GM12878 (cell line): ENCODE measurements at regions not wholly inside any gene's neighbourhood (a gene's known extent, or its start where the extent isn't known, plus 50 kb on each side); places are given as distances from the start of the nearest gene placed in this dataset.

Source experiments
- ATAC-seq: fragments of 200-7000 bp; cut with Tn5 transposase; 3 replicates; pipeline ENCODE4 v1.9.1; 2020; ENCODE audit warnings: mild to moderate bottlenecking, moderate library complexity
- BruUV-seq: library from RNA; stranded (reverse); fragments of 400-500 nt; replicated peaks from 2 replicates; lab custom pipeline; 2021; lab: Mats Ljungman, UMichigan
- CTCF ChIA-PET: fragments of 300-600 bp; sonication (Branson Sonifier 250); formaldehyde crosslinking; extraction: SDS; loops from one replicate; lab custom pipeline; 2021; ENCODE audit warnings: inconsistent platforms; lab: Yijun Ruan, JAX
- POLR2A ChIA-PET: fragments of 350-600 bp; formaldehyde crosslinking; extraction: SDS; loops from one replicate; lab custom pipeline; 2021; ENCODE audit warnings: inconsistent platforms; lab: Charles Lee
- RAD21 ChIA-PET: fragments of 300-600 bp; sonication (Branson Sonifier 250); formaldehyde crosslinking; loops from one replicate; lab custom pipeline; 2023; ENCODE audit warnings: antibody characterized with exemption; ENCODE audit not compliant: unreplicated experiment; lab: Charles Lee
- SMC1A ChIA-PET: fragments of 300-600 bp; sonication (Branson Sonifier 250); formaldehyde crosslinking; loops from one replicate; lab custom pipeline; 2023; ENCODE audit not compliant: unreplicated experiment, uncharacterized antibody; lab: Charles Lee
- DNase-seq: peaks from one replicate; pipeline ENCODE4 v3.0.0-alpha.2; 2011; ENCODE audit warnings: low read depth, low spot score
- FAIRE-seq: peaks from 3 replicates; lab custom pipeline; 2011; peaks lifted over from hg19 to GRCh38; lab: Jason Lieb, UNC
- H2AFZ ChIP-seq: 2 replicates; pipeline ENCODE4 v1.6.0; 2011; ENCODE audit warnings: low read depth, low read length, control low read depth; ENCODE audit not compliant: control insufficient read depth
- H3K27ac ChIP-seq: 2 replicates; pipeline ENCODE4 v1.5.1; 2011; ENCODE audit warnings: control low read depth; ENCODE audit not compliant: control insufficient read depth, insufficient read depth
- H3K27me3 ChIP-seq, 2 experiments: replicated peaks in 1 of 2; 2 replicates each; pipeline versions ENCODE4 v1.6.0 to v1.6.1; 2011; ENCODE audit warnings: low read length in 1 of 2; ENCODE audit not compliant: control insufficient read depth in 2 of 2, insufficient read depth in 2 of 2
- H3K36me3 ChIP-seq, 2 experiments: 2 replicates each; pipeline ENCODE4 v1.5.1; 2011; ENCODE audit warnings: low read length in 1 of 2; ENCODE audit not compliant: control insufficient read depth in 2 of 2, insufficient read depth in 2 of 2
- H3K4me1 ChIP-seq: 2 replicates; pipeline ENCODE4 v1.6.1; 2011; ENCODE audit warnings: mild to moderate bottlenecking, low read length, moderate library complexity, mixed read lengths; ENCODE audit not compliant: control insufficient read depth, insufficient read depth
- H3K4me2 ChIP-seq: 2 replicates; pipeline ENCODE4 v1.6.0; 2011; ENCODE audit warnings: control low read depth; ENCODE audit not compliant: control insufficient read depth, insufficient read depth
- H3K4me3 ChIP-seq: fragments of 200-600 bp; sonication (generic); 2 replicates; pipeline ENCODE4 v1.5.1; 2016
- H3K79me2 ChIP-seq: 2 replicates; pipeline ENCODE4 v1.6.0; 2011; ENCODE audit warnings: low read length; ENCODE audit not compliant: control insufficient read depth, insufficient read depth
- H3K9ac ChIP-seq: 2 replicates; pipeline ENCODE4 v1.8.0; 2011; ENCODE audit warnings: low read length, control low read depth, mixed read lengths; ENCODE audit not compliant: control insufficient read depth, insufficient read depth
- H3K9me3 ChIP-seq: replicated peaks from 3 replicates; pipeline ENCODE4 v1.5.1; 2011; ENCODE audit warnings: mild to moderate bottlenecking, low read length; ENCODE audit not compliant: control insufficient read depth, insufficient read depth
- H4K20me1 ChIP-seq: 2 replicates; pipeline ENCODE4 v1.6.0; 2011; ENCODE audit not compliant: control insufficient read depth, insufficient read depth
- BCL11A ChIP-seq: IDR thresholded peaks from 2 replicates; pipeline ENCODE4 v1.6.1; 2011; ENCODE audit warnings: low read depth, low read length
- CHD2 ChIP-seq: IDR thresholded peaks from 2 replicates; pipeline ENCODE4 v1.6.1; 2011; ENCODE audit warnings: low read depth, low read length, improper control_type of control experiment, borderline replicate concordance
- CREM ChIP-seq: IDR thresholded peaks from 2 replicates; pipeline ENCODE4 v1.6.1; 2014; ENCODE audit warnings: antibody characterized with exemption, low read depth
- JUND ChIP-seq: IDR thresholded peaks from 2 replicates; pipeline ENCODE4 v1.6.1; 2012; ENCODE audit warnings: low read depth, mild to moderate bottlenecking, low read length, improper control_type of control experiment, moderate library complexity
- KDM1A ChIP-seq: fragments of 200-600 bp; sonication (generic); IDR thresholded peaks from 2 replicates; pipeline ENCODE4 v1.6.1; 2016; ENCODE audit warnings: borderline replicate concordance
- LARP7 ChIP-seq: fragments of 450-650 bp; IDR thresholded peaks from 2 replicates; pipeline ENCODE4 v1.6.1; 2017; ENCODE audit warnings: mild to moderate bottlenecking
- PML ChIP-seq: IDR thresholded peaks from 2 replicates; pipeline ENCODE4 v1.6.1; 2012; ENCODE audit warnings: low read length, inconsistent platforms
- POLR2AphosphoS2 ChIP-seq: IDR thresholded peaks from 2 replicates; pipeline ENCODE4 v1.6.1; 2011; ENCODE audit warnings: low read depth, mild to moderate bottlenecking, low read length, improper control_type of control experiment, moderate library complexity
- RAD21 ChIP-seq: IDR thresholded peaks from 2 replicates; pipeline ENCODE4 v1.6.1; 2011; ENCODE audit warnings: mild to moderate bottlenecking, low read depth, low read length, moderate library complexity; ENCODE audit not compliant: insufficient read depth
- RB1 ChIP-seq: fragments of 450-650 bp; formaldehyde crosslinking; IDR thresholded peaks from 2 replicates; pipeline ENCODE4 v1.6.1; 2017; ENCODE audit warnings: mild to moderate bottlenecking, borderline replicate concordance
- WGBS: methylation state at CpG from one replicate; pipeline ENCODE4 v1.1.6; 2016; ENCODE audit warnings: low lambda C conversion rate; ENCODE audit not compliant: insufficient replicate concordance, insufficient coverage; ENCODE audit errors: missing lambda C conversion rate; 5-methylcytosine and 5-hydroxymethylcytosine counted together
- in situ Hi-C: fragments of 300-500 bp; cut with MboI; formaldehyde crosslinking; loops from 9 replicates; pipeline ENCODE4 v1.14.3; 2018; ENCODE audit warnings: mixed read lengths
- intact Hi-C: fragments of 100-400 bp; cut with micrococcal nuclease; formaldehyde crosslinking; loops from one replicate; pipeline ENCODE4 v1.14.2; 2022; ENCODE audit not compliant: unreplicated experiment
- TF ChIP-seq, protein P1 (sequence below): fragments of 450-650 bp; IDR thresholded peaks from 2 replicates; pipeline ENCODE4 v1.6.1; 2017; ENCODE audit warnings: mild to moderate bottlenecking
- TF ChIP-seq, protein P2 (sequence below): fragments of 450-650 bp; IDR thresholded peaks from 2 replicates; pipeline ENCODE4 v1.6.1; 2017; ENCODE audit warnings: mild to moderate bottlenecking, moderate library complexity

DNA sequence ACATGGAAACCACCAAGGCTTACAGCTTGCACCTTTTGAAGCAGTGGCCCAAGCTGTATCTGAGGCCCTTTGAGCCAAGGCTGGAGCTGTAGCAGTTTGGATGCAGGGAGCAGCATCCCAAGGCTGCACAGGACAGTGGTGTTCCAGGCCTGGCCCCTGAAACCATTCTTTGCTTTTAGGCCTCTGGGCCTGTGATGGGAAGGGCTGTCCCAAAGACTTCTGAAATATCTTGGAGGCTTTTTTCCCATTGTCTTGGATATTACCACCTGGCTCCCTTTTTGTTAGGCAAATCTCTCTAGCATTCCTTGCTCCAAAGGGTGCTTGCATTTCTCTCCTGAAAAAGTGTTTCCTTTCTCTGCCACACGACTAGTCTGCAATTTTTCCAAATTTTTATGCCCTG, 302.8 kb upstream of the MDFIC2 start:
- no peaks in the 10 kb centered on the region for H3K79me2 ChIP-seq
- intact Hi-C loops (no loop called here), in situ Hi-C loops (no loop called here)
- no peak overlapping the region for H3K9ac ChIP-seq
- no TSS peak for BruUV-seq
- no peak overlapping the region for H3K4me3 ChIP-seq
- SMC1A ChIA-PET, result no interaction called here
- no peaks in the 10 kb centered on the region for H3K27me3 ChIP-seq
- no peaks in the 10 kb centered on the region for H3K4me1 ChIP-seq
- no peaks in the 10 kb centered on the region for H3K9me3 ChIP-seq
- no peaks in the 10 kb centered on the region for H3K36me3 ChIP-seq
- no peak overlapping the region for H3K4me2 ChIP-seq
- CTCF ChIA-PET, result no interaction called here
- RAD21 ChIA-PET, result no interaction called here
- no peak for ATAC-seq
- H4K20me1 ChIP-seq, result no peaks in the 10 kb centered on the region
- no peak for FAIRE-seq
- H2AFZ ChIP-seq, result no peak overlapping the region
- WGBS, result 0% methylated on average over 1 of the region's 1 CpG
- TF ChIP-seq, protein P1, sequence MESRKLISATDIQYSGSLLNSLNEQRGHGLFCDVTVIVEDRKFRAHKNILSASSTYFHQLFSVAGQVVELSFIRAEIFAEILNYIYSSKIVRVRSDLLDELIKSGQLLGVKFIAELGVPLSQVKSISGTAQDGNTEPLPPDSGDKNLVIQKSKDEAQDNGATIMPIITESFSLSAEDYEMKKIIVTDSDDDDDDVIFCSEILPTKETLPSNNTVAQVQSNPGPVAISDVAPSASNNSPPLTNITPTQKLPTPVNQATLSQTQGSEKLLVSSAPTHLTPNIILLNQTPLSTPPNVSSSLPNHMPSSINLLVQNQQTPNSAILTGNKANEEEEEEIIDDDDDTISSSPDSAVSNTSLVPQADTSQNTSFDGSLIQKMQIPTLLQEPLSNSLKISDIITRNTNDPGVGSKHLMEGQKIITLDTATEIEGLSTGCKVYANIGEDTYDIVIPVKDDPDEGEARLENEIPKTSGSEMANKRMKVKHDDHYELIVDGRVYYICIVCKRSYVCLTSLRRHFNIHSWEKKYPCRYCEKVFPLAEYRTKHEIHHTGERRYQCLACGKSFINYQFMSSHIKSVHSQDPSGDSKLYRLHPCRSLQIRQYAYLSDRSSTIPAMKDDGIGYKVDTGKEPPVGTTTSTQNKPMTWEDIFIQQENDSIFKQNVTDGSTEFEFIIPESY, result no peak
- H3K27ac ChIP-seq, result no peak overlapping the region
- POLR2A ChIA-PET, result no interaction called here
- no peak for DNase-seq

DNA sequence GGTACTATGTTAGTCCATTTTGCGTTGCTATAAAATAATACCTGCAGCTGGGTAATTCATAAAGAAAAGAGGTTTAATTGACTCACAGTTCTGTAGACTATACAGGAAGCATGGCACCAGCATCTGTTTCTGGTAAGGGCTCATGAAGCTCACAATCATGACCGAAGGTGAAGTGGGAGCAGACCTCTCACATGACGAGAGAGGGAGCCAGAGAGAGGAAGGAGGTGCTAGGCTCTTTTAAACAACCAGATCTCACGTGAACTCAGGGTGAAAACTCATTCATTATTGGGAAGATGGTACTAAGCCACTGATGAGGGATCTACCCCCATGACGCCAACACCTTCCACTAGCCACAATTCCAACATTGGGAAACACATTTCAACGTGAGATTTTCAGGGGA, 301.7 kb upstream of the MDFIC2 start:
- Histone ChIP-seq H3K4me2 (no peak overlapping the region), H3K36me3 (no peaks in the 10 kb centered on the region), H3K27ac (no peak overlapping the region), H3K27me3 (no peaks in the 10 kb centered on the region), H3K4me1 (no peaks in the 10 kb centered on the region), H4K20me1 (no peaks in the 10 kb centered on the region), H3K79me2 (no peaks in the 10 kb centered on the region), H2AFZ (no peak overlapping the region), H3K9ac (no peak overlapping the region), H3K4me3 (no peak overlapping the region), H3K9me3 (no peaks in the 10 kb centered on the region)
- intact Hi-C loops (no loop called here), in situ Hi-C loops (no loop called here)
- DNase-seq (no peak), ATAC-seq (no peak), FAIRE-seq (no peak)
- ChIA-PET POLR2A (no interaction called here), RAD21 (no interaction called here), CTCF (no interaction called here), SMC1A (no interaction called here)
- no TSS peak for BruUV-seq
- 0% methylated on average over 6 of the region's 6 CpGs for WGBS
- TF ChIP-seq KDM1A (no peak), RAD21 (no peak), CREM (no peak), PML (no peak), BCL11A (no peak), LARP7 (no peak), RB1 (no peak), POLR2AphosphoS2 (no peak), JUND (no peak), CHD2 (no peak)
- TF ChIP-seq, protein P2, sequence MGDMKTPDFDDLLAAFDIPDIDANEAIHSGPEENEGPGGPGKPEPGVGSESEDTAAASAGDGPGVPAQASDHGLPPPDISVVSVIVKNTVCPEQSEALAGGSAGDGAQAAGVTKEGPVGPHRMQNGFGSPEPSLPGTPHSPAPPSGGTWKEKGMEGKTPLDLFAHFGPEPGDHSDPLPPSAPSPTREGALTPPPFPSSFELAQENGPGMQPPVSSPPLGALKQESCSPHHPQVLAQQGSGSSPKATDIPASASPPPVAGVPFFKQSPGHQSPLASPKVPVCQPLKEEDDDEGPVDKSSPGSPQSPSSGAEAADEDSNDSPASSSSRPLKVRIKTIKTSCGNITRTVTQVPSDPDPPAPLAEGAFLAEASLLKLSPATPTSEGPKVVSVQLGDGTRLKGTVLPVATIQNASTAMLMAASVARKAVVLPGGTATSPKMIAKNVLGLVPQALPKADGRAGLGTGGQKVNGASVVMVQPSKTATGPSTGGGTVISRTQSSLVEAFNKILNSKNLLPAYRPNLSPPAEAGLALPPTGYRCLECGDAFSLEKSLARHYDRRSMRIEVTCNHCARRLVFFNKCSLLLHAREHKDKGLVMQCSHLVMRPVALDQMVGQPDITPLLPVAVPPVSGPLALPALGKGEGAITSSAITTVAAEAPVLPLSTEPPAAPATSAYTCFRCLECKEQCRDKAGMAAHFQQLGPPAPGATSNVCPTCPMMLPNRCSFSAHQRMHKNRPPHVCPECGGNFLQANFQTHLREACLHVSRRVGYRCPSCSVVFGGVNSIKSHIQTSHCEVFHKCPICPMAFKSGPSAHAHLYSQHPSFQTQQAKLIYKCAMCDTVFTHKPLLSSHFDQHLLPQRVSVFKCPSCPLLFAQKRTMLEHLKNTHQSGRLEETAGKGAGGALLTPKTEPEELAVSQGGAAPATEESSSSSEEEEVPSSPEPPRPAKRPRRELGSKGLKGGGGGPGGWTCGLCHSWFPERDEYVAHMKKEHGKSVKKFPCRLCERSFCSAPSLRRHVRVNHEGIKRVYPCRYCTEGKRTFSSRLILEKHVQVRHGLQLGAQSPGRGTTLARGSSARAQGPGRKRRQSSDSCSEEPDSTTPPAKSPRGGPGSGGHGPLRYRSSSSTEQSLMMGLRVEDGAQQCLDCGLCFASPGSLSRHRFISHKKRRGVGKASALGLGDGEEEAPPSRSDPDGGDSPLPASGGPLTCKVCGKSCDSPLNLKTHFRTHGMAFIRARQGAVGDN, result no peak
